ENCODE measurements at regions not wholly inside any gene's neighbourhood (a gene's known extent, or its start where the extent isn't known, plus 50 kb on each side); places are given as distances from the start of the nearest gene placed in this dataset.
"Not testable (repeated sequence)": the region's sequence is repeated elsewhere in the genome, so short reads cannot be mapped to it uniquely, and the experiment has no call there.

DNA sequence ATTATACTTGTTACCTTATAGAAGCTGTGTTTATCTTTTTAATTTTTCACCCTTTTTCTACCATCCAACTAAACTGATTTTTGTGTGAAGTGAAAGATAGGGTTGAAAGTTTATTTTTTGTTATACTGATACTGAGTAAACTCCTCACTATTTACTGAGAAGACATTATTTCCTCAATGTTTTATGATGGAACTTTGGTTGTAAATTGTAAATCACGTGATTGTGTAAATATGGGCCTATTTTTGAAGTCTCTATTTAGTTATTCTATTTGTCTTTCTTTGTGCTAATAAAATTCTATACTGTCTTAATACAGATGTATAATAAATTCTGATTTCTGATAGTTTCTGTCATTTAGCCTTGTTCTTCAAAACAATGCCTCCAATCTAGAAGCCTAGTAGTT is 697.2 kb upstream of the SLC8A1 start:
- DNase-seq (ENCODE audit: low read depth, low spot score), result no peak

DNA sequence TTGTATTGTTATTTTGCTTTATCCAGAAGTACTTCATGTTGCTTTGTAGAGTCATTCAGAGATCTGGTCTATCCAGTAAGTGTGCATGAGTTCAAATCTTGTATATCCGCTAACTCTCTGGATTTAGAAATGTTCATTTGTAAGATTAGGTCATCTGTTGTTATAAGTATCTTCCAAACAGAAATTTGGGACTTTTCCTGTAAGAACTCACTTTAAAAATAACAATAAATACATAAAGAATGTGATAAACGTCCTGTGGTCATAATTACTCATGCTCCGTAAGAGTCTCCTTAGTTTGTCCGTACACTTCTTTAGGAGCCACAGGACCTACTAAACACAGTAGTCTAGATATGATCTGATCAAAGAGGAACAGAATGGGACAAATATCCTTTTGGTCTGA is 699.9 kb upstream of the SLC8A1 start:
- no peak for DNase-seq (ENCODE audit: low read depth, low spot score)

DNA sequence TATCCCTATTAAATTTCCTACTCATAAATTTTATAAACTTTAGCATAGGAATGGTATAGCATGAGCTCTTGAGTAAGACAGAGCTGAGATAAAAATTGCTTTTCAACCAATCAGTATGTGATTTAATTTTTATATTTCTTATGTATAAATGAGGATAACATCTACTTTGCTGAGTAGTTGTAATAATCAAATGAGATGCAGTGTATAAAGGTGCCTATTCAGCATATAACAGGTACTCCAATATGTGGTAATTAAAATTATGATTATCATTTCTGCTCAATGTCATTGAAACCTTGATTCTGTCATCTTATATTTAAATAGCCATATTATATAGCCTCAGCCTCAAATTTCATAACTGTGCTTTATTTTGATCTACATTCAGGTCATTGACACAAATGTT is 700.4 kb upstream of the SLC8A1 start:
- no peak for DNase-seq (ENCODE audit: low read depth, low spot score)

GRCh38 chr2:41160439-41160838 is 708.5 kb upstream of the SLC8A1 start:
- no peak for DNase-seq (ENCODE audit: low read depth, low spot score)

- DNase-seq (ENCODE audit: low read depth, low spot score), result no peak
These were observed 715.1 kb upstream of the SLC8A1 start for GRCh38 chr2:41167014-41167413.

- DNase-seq (ENCODE audit: low read depth, low spot score), result no peak
These were observed 717.9 kb upstream of the SLC8A1 start for GRCh38 chr2:41169744-41170143.

DNA sequence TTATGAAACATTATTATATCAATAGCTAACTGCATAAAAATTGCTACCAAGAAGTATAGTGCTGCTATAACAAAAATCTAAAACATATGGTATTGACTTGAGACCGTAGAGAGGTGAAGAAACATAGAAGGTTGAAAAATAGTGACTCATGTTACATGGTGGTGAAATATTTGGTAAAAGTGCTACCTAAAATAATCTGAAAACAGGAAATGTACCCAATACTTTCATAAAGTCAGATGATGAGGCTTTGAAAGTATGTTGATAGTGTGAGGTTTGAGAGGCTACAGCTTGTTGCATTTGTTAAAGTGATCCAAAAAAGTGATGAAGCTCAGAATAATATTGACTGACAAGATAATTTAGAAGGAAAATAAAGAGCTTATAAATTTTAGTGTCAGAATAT is 718.7 kb upstream of the SLC8A1 start:
- no peak for DNase-seq (ENCODE audit: low read depth, low spot score)

DNA sequence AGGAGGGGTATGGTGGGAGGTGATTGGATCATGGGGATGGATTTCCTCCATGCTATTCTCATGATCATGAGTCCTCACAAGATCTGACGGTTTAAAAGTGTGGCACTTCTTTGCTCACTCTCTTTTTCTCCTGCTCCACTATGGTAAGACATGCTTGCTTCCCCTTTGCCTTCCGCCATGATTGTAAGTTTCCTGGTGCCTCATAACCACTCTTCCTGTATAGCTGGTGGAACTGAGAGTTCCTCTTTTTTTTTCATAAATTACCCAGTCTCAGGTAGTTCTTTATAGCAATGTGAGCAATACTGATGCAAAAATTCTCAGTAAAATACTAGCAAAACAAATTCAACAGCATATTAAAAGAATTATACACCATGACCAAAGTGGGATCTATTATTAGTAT is 728.5 kb upstream of the SLC8A1 start:
- DNase-seq (ENCODE audit: low read depth, low spot score), result no peak

DNA sequence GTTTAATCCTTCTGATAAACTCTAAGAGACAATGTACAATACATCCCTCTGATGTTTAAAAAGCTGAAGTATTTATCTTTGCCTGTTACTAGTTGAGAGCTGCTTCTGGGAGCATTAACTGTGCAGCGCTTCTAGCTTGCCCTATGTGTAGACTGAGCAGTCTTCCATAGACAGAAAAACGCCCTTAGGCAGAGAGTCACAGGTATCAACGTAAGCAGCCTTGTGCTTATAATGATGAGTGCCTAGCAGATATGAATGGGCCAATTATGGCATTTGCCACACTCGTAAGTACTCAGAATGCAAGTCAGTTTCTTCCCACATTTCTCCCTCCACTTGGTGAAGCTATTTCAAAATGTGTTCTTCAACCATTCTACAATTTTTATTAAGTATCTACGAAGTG is 731.1 kb upstream of the SLC8A1 start:
- DNase-seq (ENCODE audit: low read depth, low spot score), result no peak

GRCh38 chr2:41187376-41188122 is 735.7 kb upstream of the SLC8A1 start:
- no peak for DNase-seq (ENCODE audit: low read depth, low spot score)

DNA sequence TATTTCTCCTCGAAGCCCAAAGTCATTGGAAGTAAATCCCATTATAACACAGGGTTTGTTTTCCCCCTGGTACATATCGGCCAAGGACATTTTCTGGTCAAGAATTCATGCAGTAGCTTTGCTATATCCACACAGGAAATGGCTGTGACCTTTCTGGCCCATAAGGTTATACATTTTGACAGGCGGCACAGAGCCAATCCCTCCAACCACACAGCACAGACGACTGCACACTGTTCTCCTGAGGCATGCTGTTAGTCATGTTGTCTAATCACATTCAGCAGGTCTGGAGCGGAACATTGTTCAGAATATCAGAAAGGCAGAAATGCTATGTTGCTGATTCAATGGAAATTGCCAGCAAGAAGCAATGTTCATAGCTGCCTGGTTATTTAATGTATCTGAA is 742.3 kb upstream of the SLC8A1 start:
- no peak for DNase-seq (ENCODE audit: low read depth, low spot score)

DNA sequence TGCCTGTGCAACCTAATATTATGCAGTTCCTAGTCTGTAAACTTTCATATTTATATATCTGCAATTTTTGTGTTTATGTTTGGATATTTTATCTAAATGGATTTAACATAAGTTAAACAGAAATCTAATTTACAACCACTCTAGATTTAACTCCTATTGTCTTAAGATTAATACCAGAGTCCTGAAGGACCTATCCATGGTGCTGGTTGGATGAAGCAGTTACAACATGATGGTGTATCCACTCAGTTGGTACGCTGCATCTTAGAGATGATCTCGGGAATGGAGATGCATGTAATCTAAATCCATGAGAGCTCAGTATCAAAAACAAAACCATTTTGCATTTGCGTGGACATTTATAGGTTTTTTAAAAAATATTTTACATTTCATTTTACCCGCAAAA is 745.9 kb upstream of the SLC8A1 start:
- no peak for DNase-seq (ENCODE audit: low read depth, low spot score)

DNA sequence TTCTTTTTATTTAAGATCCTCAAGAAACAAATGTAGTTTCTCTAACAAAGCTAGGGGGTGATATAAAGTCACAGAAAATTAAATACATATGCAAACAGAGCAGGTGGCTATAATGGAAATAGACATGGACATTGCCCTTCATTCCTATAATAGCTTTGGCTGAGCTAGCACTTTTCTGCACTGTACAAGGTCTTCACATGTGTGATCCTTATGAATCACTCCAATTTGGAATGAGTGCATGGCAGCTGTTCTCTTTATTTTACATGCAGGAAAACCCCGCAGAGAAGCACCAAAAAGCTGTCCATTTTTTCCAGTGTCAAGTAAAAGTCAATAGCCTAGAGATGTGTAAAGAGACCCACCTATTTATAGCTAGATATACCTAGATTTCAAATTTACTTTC is 747.4 kb upstream of the SLC8A1 start:
- no peak for DNase-seq (ENCODE audit: low read depth, low spot score)

- no peak for DNase-seq (ENCODE audit: low read depth, low spot score)
These were observed 752.4 kb upstream of the SLC8A1 start for GRCh38 chr2:41204315-41204714.

GRCh38 chr2:41206004-41206403 is 754.1 kb upstream of the SLC8A1 start:
- DNase-seq (ENCODE audit: low read depth, low spot score), result no peak

DNA sequence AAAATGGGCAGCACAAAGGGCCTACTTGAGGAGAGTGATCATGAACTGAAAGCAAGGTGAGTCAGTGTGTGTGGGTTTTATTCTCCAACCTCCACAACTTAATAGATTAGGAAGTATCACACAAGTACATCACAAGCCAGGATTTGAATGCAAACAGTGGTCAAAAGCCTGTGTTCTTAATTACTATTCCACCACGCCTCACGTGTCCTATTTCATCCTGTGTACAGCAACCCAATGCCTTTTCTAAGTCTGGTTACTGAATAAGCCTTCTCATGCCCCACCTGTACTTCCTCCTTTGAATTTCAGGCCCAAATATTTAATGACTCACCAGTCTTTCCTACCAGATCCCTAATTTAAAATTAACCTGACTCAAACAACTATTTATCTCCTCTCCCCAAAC is 755.7 kb upstream of the SLC8A1 start:
- DNase-seq (ENCODE audit: low read depth, low spot score), result no peak

- DNase-seq (ENCODE audit: low read depth, low spot score), result not testable (repeated sequence)
These were observed 758.1 kb upstream of the SLC8A1 start for GRCh38 chr2:41210030-41210429.

DNA sequence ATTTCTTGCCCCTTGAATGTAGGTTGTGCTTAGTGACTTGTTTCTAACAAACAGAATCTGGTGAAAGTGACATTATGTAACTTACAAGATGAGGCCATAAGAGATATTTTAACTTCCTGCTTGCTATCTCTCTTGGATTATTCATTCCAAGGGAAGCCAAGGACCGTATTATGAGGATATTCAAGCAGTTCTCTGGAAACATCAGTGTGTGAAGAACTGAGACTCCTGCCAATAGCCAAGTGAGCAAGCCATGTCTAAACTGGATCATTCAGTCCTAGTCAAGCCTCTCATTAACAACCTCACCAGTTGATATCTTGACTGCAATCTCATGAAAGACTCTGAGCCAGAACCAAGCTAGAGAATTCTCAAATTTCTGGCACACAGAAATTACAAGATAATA is 765.1 kb upstream of the SLC8A1 start:
- no peak for DNase-seq (ENCODE audit: low read depth, low spot score)

DNA sequence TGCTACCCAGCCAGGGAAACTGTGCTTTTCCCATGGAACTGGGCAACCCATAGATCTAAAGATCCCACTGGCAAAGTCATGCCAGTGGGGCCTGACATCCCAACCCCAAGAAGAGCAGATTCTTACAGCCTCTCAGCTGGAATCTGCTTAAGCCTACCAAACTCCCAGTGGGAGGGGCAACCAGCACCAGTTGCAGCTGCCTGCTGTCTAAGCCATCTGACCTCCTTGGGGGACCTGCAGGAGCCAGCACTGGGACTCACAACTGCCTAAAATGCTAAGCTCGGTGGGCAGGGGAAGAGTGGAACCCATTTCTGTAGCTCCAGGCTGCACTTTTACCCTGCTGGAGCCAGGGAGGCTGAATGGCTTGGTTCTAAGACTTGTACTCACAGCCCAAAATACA is 770.7 kb upstream of the SLC8A1 start:
- no peak for DNase-seq (ENCODE audit: low read depth, low spot score)

- no peak for DNase-seq (ENCODE audit: low read depth, low spot score)
These were observed 782.2 kb upstream of the SLC8A1 start for GRCh38 chr2:41234093-41234492.

- no peak for DNase-seq (ENCODE audit: low read depth, low spot score)
These were observed 789.6 kb upstream of the SLC8A1 start for GRCh38 chr2:41241325-41242000.

GRCh38 chr2:41242001-41242331 is 790.1 kb upstream of the SLC8A1 start:
- DNase-seq (ENCODE audit: low read depth, low spot score), result no peak

DNA sequence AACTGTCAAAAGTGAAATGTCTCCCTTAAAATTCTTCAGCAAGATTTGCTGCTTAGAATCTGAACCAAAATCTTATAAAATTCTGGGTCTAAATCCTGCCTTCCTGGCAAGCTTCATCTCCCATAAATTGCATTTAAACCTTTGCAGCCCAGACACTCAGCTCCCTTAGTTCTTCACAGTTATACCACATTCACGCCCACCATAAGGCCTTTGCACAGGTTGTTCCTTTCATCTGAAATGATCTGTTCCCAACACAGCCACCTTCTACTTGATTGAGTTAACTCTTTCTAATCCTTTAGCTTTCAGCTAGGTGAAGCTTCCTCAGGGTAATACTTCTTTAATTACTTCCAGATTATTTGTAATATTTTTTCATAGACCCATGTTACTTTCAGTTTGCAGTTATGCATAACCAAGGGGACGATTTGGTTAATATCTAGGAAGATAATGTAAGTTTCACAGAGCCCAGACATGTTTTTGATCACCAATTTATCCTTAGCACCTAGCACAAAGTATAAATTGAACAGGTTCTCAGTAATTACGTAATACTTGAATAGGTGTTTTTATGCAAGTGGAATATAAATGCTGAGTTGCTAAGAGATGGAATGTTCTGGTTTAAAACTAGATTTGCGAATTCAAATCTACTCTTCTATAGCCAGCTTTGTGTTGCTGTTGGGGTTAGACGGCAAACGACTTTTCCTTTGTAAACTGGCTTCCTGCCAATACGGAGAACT is 779.7 kb upstream of the PKDCC start:
- no peak for DNase-seq (ENCODE audit: low read depth, low spot score)

Measured in activated naive CD8-positive, alpha-beta T cell treated with anti-CD3 and anti-CD28 coated beads, Interleukin-2, amount 50 U/mL, for 16 hours (primary cell).